ENCODE measurements at regions not wholly inside any gene's neighbourhood (a gene's known extent, or its start where the extent isn't known, plus 50 kb on each side); places are given as distances from the start of the nearest gene placed in this dataset.

DNA sequence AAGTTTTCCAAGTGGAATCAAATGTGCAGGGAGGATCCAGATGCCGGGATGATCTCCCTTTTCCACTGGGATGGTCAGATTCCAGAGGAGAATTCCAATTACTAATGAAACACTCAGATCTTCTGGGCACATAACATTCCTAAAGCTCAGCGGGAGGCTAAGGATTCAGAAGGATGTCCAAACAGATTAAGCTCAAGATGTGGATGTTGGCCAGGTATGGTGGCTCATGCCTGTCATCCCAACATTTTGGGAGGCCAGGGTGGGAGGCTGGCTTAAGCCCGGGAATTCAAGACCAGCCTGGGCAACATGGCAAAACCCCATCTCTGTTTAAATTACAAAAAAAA is 62.0 kb upstream of the PNMA1 start:
- H3K9me3 ChIP-seq = no peaks in the 10 kb centered on the region
- no peak for DNase-seq
- CTCF ChIA-PET = interaction anchor here (0.9 to 1.3 kb wide), 4 partner anchors 9 to 92 kb away, joined by 3 to 5 read pairs (median 3); no protein-coding TSS in a partner anchor
- H3K4me1 ChIP-seq = peaks cover 11% of the 10 kb centered on the region
- POLR2A ChIA-PET = interaction anchor here (0.9 kb wide), 1 partner anchor 11 kb away, joined by 9 read pairs; no protein-coding TSS in a partner anchor
- H3K9me3 Mint-ChIP-seq (ENCODE audit: unreplicated experiment) = no peaks in the 10 kb centered on the region
- H3K27me3 Mint-ChIP-seq (ENCODE audit: insufficient read depth, unreplicated experiment) = no peaks in the 10 kb centered on the region
- TF ChIP-seq, protein P1, sequence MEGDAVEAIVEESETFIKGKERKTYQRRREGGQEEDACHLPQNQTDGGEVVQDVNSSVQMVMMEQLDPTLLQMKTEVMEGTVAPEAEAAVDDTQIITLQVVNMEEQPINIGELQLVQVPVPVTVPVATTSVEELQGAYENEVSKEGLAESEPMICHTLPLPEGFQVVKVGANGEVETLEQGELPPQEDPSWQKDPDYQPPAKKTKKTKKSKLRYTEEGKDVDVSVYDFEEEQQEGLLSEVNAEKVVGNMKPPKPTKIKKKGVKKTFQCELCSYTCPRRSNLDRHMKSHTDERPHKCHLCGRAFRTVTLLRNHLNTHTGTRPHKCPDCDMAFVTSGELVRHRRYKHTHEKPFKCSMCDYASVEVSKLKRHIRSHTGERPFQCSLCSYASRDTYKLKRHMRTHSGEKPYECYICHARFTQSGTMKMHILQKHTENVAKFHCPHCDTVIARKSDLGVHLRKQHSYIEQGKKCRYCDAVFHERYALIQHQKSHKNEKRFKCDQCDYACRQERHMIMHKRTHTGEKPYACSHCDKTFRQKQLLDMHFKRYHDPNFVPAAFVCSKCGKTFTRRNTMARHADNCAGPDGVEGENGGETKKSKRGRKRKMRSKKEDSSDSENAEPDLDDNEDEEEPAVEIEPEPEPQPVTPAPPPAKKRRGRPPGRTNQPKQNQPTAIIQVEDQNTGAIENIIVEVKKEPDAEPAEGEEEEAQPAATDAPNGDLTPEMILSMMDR (IDR thresholded peaks at IDR 0.05; ENCODE audit: insufficient read depth in 1 of 2, low read depth in 1 of 2, low read length in 1 of 2, severe bottlenecking in 1 of 2, unreplicated experiment in 1 of 2) = no peak
- intact Hi-C loops (cut with micrococcal nuclease; ENCODE audit: unreplicated experiment) = no loop called here
- no TSS peak for BruUV-seq (replicated peaks)
- H3K27me3 ChIP-seq (replicated peaks; ENCODE audit: control insufficient read depth, insufficient read depth, low read length) = no peaks in the 10 kb centered on the region
- no peak overlapping the region for H3K4me3 ChIP-seq (ENCODE audit: low read depth, low read length)
- no peaks in the 10 kb centered on the region; the same call in 1 of the 2 replicates for H3K36me3 ChIP-seq (ENCODE audit: control insufficient read depth, insufficient read depth, low read length)
- peaks cover 27% of the 10 kb centered on the region for H3K4me1 Mint-ChIP-seq (ENCODE audit: low read depth, unreplicated experiment)
- no peak overlapping the region for H3K27ac Mint-ChIP-seq (ENCODE audit: unreplicated experiment)
- H3K36me3 Mint-ChIP-seq (ENCODE audit: insufficient read depth, unreplicated experiment) = peaks cover 5% of the 10 kb centered on the region
- no peak overlapping the region for H3K4me3 Mint-ChIP-seq (ENCODE audit: unreplicated experiment)

DNA sequence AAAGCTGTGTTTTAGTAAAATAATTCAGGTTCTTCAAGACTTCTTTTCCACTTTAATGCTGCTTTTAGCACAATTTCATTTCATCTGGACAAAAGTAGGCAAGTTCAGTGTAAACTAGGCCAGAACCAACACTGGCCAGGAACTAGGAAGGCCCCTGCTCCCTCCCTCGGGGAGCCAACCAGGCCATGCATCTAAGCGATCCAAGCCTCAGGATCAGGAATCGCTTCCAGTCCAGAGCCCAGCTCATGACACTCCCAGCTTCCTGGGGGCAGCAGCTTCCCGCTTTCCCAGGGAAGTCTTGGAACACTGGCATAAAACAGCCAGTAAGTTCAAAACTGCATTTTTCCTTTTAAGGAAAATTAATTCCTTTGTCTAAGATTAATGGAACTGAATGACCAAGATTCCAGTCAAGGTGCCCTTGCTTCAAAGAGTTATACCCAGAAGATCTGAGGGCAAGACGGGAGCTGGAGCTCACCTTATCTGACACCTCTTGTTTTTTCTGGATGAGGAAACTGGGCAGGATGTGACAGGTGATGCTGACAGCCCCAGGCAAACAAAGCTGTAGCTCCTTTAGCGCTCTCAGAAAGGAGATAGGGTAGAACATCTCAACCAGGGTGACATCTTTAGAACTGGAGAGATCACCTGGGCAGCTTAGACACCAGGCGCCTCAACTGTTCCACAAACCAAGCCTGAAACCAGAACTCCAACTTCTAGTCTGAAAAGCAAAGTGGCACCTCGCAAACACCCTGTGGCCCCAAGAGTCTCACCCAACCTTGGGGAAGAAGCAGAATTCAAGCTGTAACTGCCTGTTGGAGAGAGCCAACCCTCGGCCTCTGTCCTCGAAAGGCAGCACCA is 61.4 kb upstream of the PNMA1 start:
- no peaks in the 10 kb centered on the region for H3K27me3 Mint-ChIP-seq (ENCODE audit: insufficient read depth, unreplicated experiment)
- TF ChIP-seq, protein P1 (IDR thresholded peaks at IDR 0.05; ENCODE audit: insufficient read depth in 1 of 2, low read depth in 1 of 2, low read length in 1 of 2, severe bottlenecking in 1 of 2, unreplicated experiment in 1 of 2) = no peak
- ChIA-PET POLR2A (interaction anchor here (0.5 to 0.9 kb wide), 3 partner anchors 11 to 43 kb away, joined by 3 to 9 read pairs (median 3); a partner anchor contains a TSS), CTCF (interaction anchor here (0.6 to 1.3 kb wide), 5 partner anchors 10 to 92 kb away, joined by 3 to 5 read pairs (median 3); a partner anchor contains a TSS)
- Histone ChIP-seq H3K27me3 (replicated peaks; ENCODE audit: control insufficient read depth, insufficient read depth, low read length) (no peaks in the 10 kb centered on the region), H3K4me1 (peaks cover 17% of the 10 kb centered on the region), H3K9me3 (no peaks in the 10 kb centered on the region), H3K36me3 (ENCODE audit: control insufficient read depth, insufficient read depth, low read length) (no peaks in the 10 kb centered on the region; the same call in 1 of the 2 replicates), H3K4me3 (ENCODE audit: low read depth, low read length) (no peak overlapping the region)
- peaks cover 33% of the 10 kb centered on the region for H3K4me1 Mint-ChIP-seq (ENCODE audit: low read depth, unreplicated experiment)
- peaks cover 5% of the 10 kb centered on the region for H3K36me3 Mint-ChIP-seq (ENCODE audit: insufficient read depth, unreplicated experiment)
- intact Hi-C loops (cut with micrococcal nuclease; ENCODE audit: unreplicated experiment) = no loop called here
- no TSS peak for BruUV-seq (replicated peaks)
- no peaks in the 10 kb centered on the region for H3K9me3 Mint-ChIP-seq (ENCODE audit: unreplicated experiment)
- H3K27ac Mint-ChIP-seq (ENCODE audit: unreplicated experiment) = peak overlapping the region; percentile 5
- no peak for DNase-seq
- H3K4me3 Mint-ChIP-seq (ENCODE audit: unreplicated experiment) = no peak overlapping the region

DNA sequence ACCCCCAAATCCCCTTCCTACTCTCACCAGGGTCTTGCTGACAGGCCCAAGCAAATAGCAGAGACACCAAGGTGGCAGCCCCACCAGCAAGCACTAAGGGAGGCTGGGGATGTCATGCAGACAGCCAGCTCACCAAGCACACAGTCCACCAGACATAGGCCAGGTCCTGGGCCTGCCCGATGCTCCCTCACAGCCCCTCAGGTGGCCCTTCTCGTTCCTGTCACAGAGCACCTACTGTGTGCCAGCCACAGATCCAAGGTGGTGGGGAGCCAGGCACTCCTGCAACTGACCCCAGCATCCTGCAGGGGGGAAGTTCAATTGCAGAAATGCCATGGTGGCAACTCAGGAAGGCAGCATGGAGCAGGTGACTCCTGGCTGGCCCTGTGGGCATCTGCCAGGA is 60.5 kb upstream of the PNMA1 start:
- H3K4me1 Mint-ChIP-seq (ENCODE audit: low read depth, unreplicated experiment) = peaks cover 42% of the 10 kb centered on the region
- peak overlapping the region; percentile 5 for H3K27ac Mint-ChIP-seq (ENCODE audit: unreplicated experiment)
- ChIA-PET POLR2A (interaction anchor here (1.2 kb wide), 1 partner anchor 15 kb away, joined by 3 read pairs; a partner anchor contains a TSS), CTCF (no interaction called here)
- no TSS peak for BruUV-seq (replicated peaks)
- peaks cover 5% of the 10 kb centered on the region for H3K36me3 Mint-ChIP-seq (ENCODE audit: insufficient read depth, unreplicated experiment)
- TF ChIP-seq, protein P1 (IDR thresholded peaks at IDR 0.05; ENCODE audit: insufficient read depth in 1 of 2, low read depth in 1 of 2, low read length in 1 of 2, severe bottlenecking in 1 of 2, unreplicated experiment in 1 of 2) = no peak
- Histone ChIP-seq H3K27me3 (replicated peaks; ENCODE audit: control insufficient read depth, insufficient read depth, low read length) (no peaks in the 10 kb centered on the region), H3K36me3 (ENCODE audit: control insufficient read depth, insufficient read depth, low read length) (no peaks in the 10 kb centered on the region), H3K4me1 (peaks cover 24% of the 10 kb centered on the region), H3K4me3 (ENCODE audit: low read depth, low read length) (no peak overlapping the region), H3K9me3 (no peaks in the 10 kb centered on the region)
- intact Hi-C loops (cut with micrococcal nuclease; ENCODE audit: unreplicated experiment) = no loop called here
- no peak overlapping the region for H3K4me3 Mint-ChIP-seq (ENCODE audit: unreplicated experiment)
- H3K9me3 Mint-ChIP-seq (ENCODE audit: unreplicated experiment) = no peaks in the 10 kb centered on the region
- DNase-seq = no peak
- H3K27me3 Mint-ChIP-seq (ENCODE audit: insufficient read depth, unreplicated experiment) = no peaks in the 10 kb centered on the region

All from Caco-2 (cell line).